H9 (cell line): ENCODE measurements at regions not wholly inside any gene's neighbourhood (a gene's known extent, or its start where the extent isn't known, plus 50 kb on each side); places are given as distances from the start of the nearest gene placed in this dataset.

ENCODE experiments used
- DNase-seq: peaks from one replicate; pipeline ENCODE4 v3.0.0-alpha.2; 2017
- H2AFZ ChIP-seq: one replicate; pipeline ENCODE4 v1.6.1; 2013; ENCODE audit warnings: mild to moderate bottlenecking, low read length, control low read depth, moderate library complexity
- H2AK5ac ChIP-seq: 2 replicates; pipeline ENCODE4 v1.6.1; 2013; ENCODE audit warnings: low read length, control low read depth, mixed read lengths; ENCODE audit not compliant: insufficient read length
- H2BK120ac ChIP-seq: one replicate; pipeline ENCODE4 v1.6.1; 2013; ENCODE audit warnings: low read depth, mild to moderate bottlenecking, low read length, control low read depth, inconsistent platforms; ENCODE audit not compliant: poor library complexity, severe bottlenecking
- H2BK12ac ChIP-seq: 2 replicates; pipeline ENCODE4 v1.6.1; 2013; ENCODE audit warnings: low read length, control low read depth, mixed read lengths, low read depth; ENCODE audit not compliant: insufficient read length
- H2BK15ac ChIP-seq: 2 replicates; pipeline ENCODE4 v1.6.1; 2013; ENCODE audit warnings: low read depth, low read length, control low read depth
- H2BK20ac ChIP-seq: one replicate; pipeline ENCODE4 v1.6.1; 2013; ENCODE audit warnings: low read depth, mild to moderate bottlenecking, low read length, control low read depth, inconsistent platforms; ENCODE audit not compliant: poor library complexity, severe bottlenecking
- H2BK5ac ChIP-seq: 2 replicates; pipeline ENCODE4 v1.6.1; 2013; ENCODE audit warnings: low read length, control low read depth, mixed read lengths; ENCODE audit not compliant: insufficient read length
- H3K14ac ChIP-seq: 2 replicates; pipeline ENCODE4 v1.6.1; 2013; ENCODE audit warnings: low read length, control low read depth; ENCODE audit not compliant: insufficient read depth
- H3K18ac ChIP-seq: 2 replicates; pipeline ENCODE4 v1.6.1; 2013; ENCODE audit warnings: low read depth, mild to moderate bottlenecking, mixed read lengths, low read length, control low read depth; ENCODE audit not compliant: insufficient read length
- H3K23ac ChIP-seq: 2 replicates; pipeline ENCODE4 v1.6.1; 2013; ENCODE audit warnings: low read length, control low read depth, mixed read lengths, low read depth; ENCODE audit not compliant: insufficient read length
- H3K23me2 ChIP-seq: 2 replicates; pipeline ENCODE4 v1.6.1; 2013; ENCODE audit warnings: low read depth, mild to moderate bottlenecking, mixed read lengths, low read length, control low read depth; ENCODE audit not compliant: insufficient read length, poor library complexity, severe bottlenecking
- H3K27ac ChIP-seq: 2 replicates; pipeline ENCODE4 v1.5.1; 2013; ENCODE audit warnings: low read length, control low read depth, mixed read lengths, low read depth; ENCODE audit not compliant: insufficient read length
- H3K27me3 ChIP-seq: 2 replicates; pipeline ENCODE4 v1.6.1; 2013; ENCODE audit warnings: low read length, control low read depth, inconsistent platforms; ENCODE audit not compliant: insufficient read depth
- H3K4ac ChIP-seq: 2 replicates; pipeline ENCODE4 v1.6.1; 2013; ENCODE audit warnings: low read depth, mild to moderate bottlenecking, control low read depth, inconsistent platforms, low read length, moderate library complexity
- H3K4me1 ChIP-seq: 2 replicates; pipeline ENCODE4 v1.6.1; 2013; ENCODE audit warnings: low read length, control low read depth, inconsistent platforms; ENCODE audit not compliant: insufficient read depth
- H3K4me2 ChIP-seq: 2 replicates; pipeline ENCODE4 v1.6.1; 2013; ENCODE audit warnings: low read length, control low read depth, mixed read lengths; ENCODE audit not compliant: insufficient read length, insufficient read depth
- H3K56ac ChIP-seq: 2 replicates; pipeline ENCODE4 v1.6.1; 2013; ENCODE audit warnings: low read depth, mild to moderate bottlenecking, mixed read lengths, low read length, control low read depth; ENCODE audit not compliant: insufficient read length
- H3K79me1 ChIP-seq: 2 replicates; pipeline ENCODE4 v1.6.1; 2013; ENCODE audit warnings: low read depth, mild to moderate bottlenecking, moderate library complexity, low read length, control low read depth, inconsistent platforms; ENCODE audit not compliant: insufficient read depth, poor library complexity, severe bottlenecking
- H3K79me2 ChIP-seq: 2 replicates; pipeline ENCODE4 v1.6.1; 2013; ENCODE audit warnings: low read length, control low read depth, inconsistent platforms; ENCODE audit not compliant: insufficient read depth
- H3K9ac ChIP-seq: 2 replicates; pipeline ENCODE4 v1.6.1; 2013; ENCODE audit warnings: low read length, control low read depth, mixed read lengths; ENCODE audit not compliant: insufficient read length; ENCODE audit errors: extremely low read depth
- H3K9me3 ChIP-seq: one replicate; pipeline ENCODE4 v1.6.1; 2013; ENCODE audit warnings: low read depth, low read length, inconsistent platforms; ENCODE audit not compliant: control insufficient read depth
- H3T11ph ChIP-seq: one replicate; pipeline ENCODE4 v1.6.1; 2013; ENCODE audit warnings: mild to moderate bottlenecking, low read length, control low read depth, inconsistent platforms
- H4K20me1 ChIP-seq: one replicate; pipeline ENCODE4 v1.6.1; 2013; ENCODE audit not compliant: control insufficient read depth, insufficient read length, insufficient read depth
- H4K5ac ChIP-seq: 2 replicates; pipeline ENCODE4 v1.6.1; 2013; ENCODE audit warnings: low read depth, mild to moderate bottlenecking, mixed read lengths, low read length, control low read depth; ENCODE audit not compliant: insufficient read length
- H4K8ac ChIP-seq: replicated peaks from 2 replicates; pipeline ENCODE4 v1.6.1; 2013; ENCODE audit warnings: low read length, control low read depth, mixed read lengths, low read depth; ENCODE audit not compliant: insufficient read length
- H4K91ac ChIP-seq: 2 replicates; pipeline ENCODE4 v1.6.1; 2013; ENCODE audit warnings: low read depth, mild to moderate bottlenecking, moderate library complexity, mixed read lengths, low read length, control low read depth; ENCODE audit not compliant: insufficient read length
- H3K27ac Mint-ChIP-seq, 3 experiments: 2 replicates in 2 of 3; 3 replicates in 1 of 3; pipeline ENCODE4 v1.8.0; 2020 to 2021; ENCODE audit warnings: mixed read lengths in 3 of 3, mild to moderate bottlenecking in 1 of 3, moderate library complexity in 1 of 3
- H3K27me3 Mint-ChIP-seq: 2 replicates; pipeline ENCODE4 v1.8.0; 2021; ENCODE audit warnings: low read depth, mild to moderate bottlenecking, moderate library complexity, mixed read lengths
- H3K36me3 Mint-ChIP-seq, 3 experiments: 2 replicates in 2 of 3; 3 replicates in 1 of 3; pipeline ENCODE4 v1.8.0; 2020 to 2021; ENCODE audit warnings: low read depth in 3 of 3, mixed read lengths in 3 of 3; ENCODE audit not compliant: insufficient read depth in 1 of 3
- H3K4me1 Mint-ChIP-seq, 2 experiments: 2 replicates each; pipeline ENCODE4 v1.8.0; 2020; ENCODE audit warnings: mixed read lengths in 2 of 2
- H3K4me3 Mint-ChIP-seq, 2 experiments: 2 replicates in 1 of 2; 3 replicates in 1 of 2; pipeline ENCODE4 v1.8.0; 2020 to 2021; ENCODE audit warnings: mild to moderate bottlenecking in 2 of 2, mixed read lengths in 2 of 2, moderate library complexity in 1 of 2
- H3K9me3 Mint-ChIP-seq, 2 experiments: 2 replicates in 1 of 2; 3 replicates in 1 of 2; pipeline ENCODE4 v1.8.0; 2020; ENCODE audit warnings: mild to moderate bottlenecking in 2 of 2, mixed read lengths in 2 of 2, moderate library complexity in 1 of 2
- WGBS: extraction: QIAGEN DNeasy Blood & Tissue Kit; methylation state at CpG from one replicate; pipeline ENCODE4 v1.1.7; 2013; ENCODE audit warnings: missing lambda C conversion rate, low lambda C conversion rate, mixed read lengths; ENCODE audit not compliant: insufficient read length; ENCODE audit errors: extremely low coverage; 5-methylcytosine and 5-hydroxymethylcytosine counted together
- TF ChIP-seq, protein P1 (sequence below): fragments of 200-600 bp; sonication (generic); conservative IDR thresholded peaks from 3 replicates; pipeline ENCODE4 v1.8.0; 2021; ENCODE audit warnings: antibody characterized with exemption, mild to moderate bottlenecking

DNA sequence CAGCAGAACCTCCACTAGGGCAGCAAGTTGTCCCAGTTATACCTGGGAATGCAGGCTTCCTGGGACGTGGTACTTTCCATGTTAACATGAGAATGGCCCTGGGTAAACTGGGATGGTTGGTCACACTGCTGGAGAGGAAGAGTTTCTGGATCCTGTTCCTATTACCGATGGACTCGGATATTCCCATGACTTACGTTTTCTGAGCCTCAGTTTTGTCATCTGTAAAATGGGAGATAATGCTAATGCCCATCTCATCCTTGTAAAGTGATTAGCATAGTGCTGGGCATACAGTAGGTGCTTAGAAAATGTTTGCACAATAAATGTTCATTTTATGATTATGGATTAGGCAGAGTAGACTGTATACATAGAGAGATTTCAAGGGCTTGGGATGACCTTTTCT is 280.9 kb upstream of the EEF2KMT start:
- Histone ChIP-seq H2BK20ac (no peak overlapping the region), H2BK12ac (no peak overlapping the region), H3K56ac (no peak overlapping the region), H3K4ac (no peak overlapping the region), H3K79me1 (no peaks in the 10 kb centered on the region), H3K23ac (no peak overlapping the region), H3K9me3 (no peaks in the 10 kb centered on the region), H3T11ph (no peak overlapping the region), H4K5ac (no peak overlapping the region), H2BK15ac (no peak overlapping the region), H3K79me2 (no peaks in the 10 kb centered on the region), H3K14ac (no peak overlapping the region), H3K27me3 (no peaks in the 10 kb centered on the region), H2BK5ac (no peak overlapping the region), H3K23me2 (no peaks in the 10 kb centered on the region), H2AFZ (no peak overlapping the region), H4K8ac (no peak overlapping the region), H2AK5ac (no peak overlapping the region), H4K91ac (no peak overlapping the region), H4K20me1 (no peaks in the 10 kb centered on the region), H2BK120ac (no peak overlapping the region), H3K4me2 (no peak overlapping the region), H3K18ac (no peak overlapping the region), H3K9ac (no peak overlapping the region), H3K27ac (no peak overlapping the region), H3K4me1 (no peaks in the 10 kb centered on the region; the same call in 1 of the 2 replicates)
- Mint-ChIP-seq H3K4me1 (peaks cover 15 to 16% of the 10 kb centered on the region in 2 experiments), H3K9me3 (no peaks in the 10 kb centered on the region), H3K4me3 (no peak overlapping the region), H3K36me3 (no peaks in the 10 kb centered on the region), H3K27me3 (peaks cover 7% of the 10 kb centered on the region), H3K27ac (no peak overlapping the region)
- no peak for DNase-seq
- TF ChIP-seq, protein P1, sequence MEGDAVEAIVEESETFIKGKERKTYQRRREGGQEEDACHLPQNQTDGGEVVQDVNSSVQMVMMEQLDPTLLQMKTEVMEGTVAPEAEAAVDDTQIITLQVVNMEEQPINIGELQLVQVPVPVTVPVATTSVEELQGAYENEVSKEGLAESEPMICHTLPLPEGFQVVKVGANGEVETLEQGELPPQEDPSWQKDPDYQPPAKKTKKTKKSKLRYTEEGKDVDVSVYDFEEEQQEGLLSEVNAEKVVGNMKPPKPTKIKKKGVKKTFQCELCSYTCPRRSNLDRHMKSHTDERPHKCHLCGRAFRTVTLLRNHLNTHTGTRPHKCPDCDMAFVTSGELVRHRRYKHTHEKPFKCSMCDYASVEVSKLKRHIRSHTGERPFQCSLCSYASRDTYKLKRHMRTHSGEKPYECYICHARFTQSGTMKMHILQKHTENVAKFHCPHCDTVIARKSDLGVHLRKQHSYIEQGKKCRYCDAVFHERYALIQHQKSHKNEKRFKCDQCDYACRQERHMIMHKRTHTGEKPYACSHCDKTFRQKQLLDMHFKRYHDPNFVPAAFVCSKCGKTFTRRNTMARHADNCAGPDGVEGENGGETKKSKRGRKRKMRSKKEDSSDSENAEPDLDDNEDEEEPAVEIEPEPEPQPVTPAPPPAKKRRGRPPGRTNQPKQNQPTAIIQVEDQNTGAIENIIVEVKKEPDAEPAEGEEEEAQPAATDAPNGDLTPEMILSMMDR, result no peak
- no CpG with 5 or more reads among the region's 4 CpGs for WGBS
